ENCODE measurements at regions not wholly inside any gene's neighbourhood (a gene's known extent, or its start where the extent isn't known, plus 50 kb on each side); places are given as distances from the start of the nearest gene placed in this dataset.

DNA sequence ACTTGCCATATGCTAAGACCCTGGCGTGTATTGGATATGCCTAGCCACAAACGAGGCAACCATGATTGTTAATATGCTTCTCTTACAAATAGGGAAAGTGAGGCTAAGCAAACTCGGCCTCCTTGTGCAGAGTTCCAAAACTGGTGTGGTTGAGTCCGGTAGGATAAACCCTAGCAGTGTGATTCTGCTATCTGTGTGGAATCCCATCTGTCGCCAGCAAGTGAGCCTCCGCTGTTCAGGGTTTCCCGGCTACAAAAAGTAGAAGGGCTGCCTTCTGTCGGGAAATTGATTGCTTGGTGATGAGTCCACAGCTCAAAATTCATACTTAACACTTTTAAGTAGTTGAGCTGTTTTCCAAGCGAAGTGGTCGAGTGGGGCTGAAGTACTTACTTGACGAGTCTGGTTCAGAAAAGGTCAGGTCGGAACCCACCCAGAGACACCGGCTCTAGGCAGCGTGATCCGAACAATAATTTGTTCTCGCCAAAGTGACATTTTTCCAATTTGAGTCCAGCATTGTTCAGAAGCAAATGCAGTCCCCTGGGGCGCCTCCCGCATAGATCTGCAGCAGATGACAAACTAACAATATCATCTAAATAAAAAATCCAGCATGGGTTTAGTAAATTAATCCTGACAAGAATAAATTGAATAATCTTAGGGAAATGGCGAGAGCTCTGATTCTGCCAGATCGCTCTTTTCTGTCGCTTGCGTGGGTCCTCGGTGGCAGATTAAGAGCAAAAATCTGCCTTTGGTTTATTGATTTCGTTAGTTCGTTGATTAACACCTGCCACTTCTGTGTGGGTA, 686.7 kb upstream of the RBFOX1 start:
- DNase-seq, result peak in 1 of 2 experiments; percentile 12

DNA sequence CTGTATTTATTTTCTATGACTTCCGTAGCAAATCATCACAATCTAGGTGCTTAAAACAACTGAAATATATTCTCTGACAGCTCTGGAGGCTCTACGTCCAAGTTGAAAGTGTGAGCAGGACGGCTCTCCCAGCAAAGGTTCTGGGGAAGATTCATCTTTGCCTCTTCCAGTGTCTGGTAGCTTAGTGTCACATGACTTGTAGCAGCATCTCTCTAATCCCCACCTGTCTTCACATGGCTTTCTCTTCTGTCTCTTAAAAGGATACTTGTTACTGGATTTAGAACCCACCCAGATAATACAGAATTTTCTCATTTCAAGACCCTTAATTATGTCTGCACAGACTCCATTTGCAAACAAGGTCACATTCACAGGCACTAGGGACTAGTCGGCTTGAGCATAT, 687.7 kb upstream of the RBFOX1 start:
- no peak for DNase-seq

DNA sequence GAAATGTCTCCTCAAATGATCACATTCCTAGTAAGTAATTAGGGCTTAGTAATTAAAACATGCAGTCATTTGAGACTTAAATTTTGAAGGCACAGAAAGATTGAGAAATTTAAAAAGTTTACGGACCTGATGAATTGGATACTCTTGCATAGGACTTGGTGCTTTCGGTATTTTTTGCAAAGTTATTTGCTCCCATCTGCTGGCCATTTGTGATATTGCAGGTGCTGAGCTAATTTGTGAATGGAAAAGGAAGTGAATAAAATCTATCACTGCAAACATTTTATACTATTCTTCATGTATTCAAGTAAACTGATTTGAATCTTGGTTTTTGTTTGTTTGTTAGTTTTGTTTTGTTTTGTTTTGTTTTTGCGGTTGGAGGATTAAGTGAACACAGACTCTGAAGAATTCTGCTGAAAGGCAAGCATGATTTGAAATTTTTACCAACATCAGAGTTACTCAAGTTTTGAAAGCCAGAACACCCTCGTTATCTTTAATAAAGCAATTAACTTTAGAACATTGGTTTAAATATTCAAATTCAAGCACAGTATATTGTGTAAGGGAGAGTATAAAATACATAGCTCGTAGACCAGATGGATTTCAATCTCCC, 689.5 kb upstream of the RBFOX1 start:
- no peak for DNase-seq

DNA sequence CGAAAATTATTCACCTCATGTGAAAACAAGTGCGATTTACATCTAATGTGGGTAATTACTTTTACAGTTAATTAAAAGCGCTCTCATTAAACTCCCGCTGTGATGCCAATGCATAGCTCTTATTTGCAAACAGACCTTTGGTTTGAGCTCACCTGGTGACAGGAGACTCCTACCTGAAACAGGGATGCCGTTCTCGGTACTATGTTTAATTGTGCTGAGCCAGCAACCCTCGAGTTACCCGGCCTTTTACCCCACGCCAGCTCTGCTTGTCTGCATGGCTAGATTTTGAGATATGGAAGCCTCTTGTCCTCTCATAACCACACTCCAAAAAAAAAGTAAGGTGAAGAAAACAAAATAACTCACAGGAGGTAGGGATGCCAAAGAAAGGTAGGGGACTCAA, 690.4 kb upstream of the RBFOX1 start:
- DNase-seq, result no peak

DNA sequence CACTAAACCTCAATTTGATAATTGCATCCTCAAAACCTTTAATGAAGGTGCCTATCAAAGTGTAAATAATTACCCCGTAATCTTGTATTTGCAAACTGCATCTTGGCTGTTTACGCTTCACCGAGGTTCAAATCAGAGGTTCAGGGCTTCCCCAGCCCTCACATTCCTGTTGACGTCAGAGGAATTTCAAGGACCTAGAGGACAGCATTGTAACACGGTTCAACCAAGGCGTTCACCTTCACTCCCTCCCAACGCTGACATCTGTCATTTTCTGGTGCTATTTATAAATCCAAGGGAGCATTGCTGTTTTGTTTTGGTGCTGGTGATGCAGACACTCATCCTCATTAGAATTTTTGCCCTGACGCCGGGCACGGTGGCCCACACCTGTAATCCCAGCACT, 691.6 kb upstream of the RBFOX1 start:
- DNase-seq, result no peak

DNA sequence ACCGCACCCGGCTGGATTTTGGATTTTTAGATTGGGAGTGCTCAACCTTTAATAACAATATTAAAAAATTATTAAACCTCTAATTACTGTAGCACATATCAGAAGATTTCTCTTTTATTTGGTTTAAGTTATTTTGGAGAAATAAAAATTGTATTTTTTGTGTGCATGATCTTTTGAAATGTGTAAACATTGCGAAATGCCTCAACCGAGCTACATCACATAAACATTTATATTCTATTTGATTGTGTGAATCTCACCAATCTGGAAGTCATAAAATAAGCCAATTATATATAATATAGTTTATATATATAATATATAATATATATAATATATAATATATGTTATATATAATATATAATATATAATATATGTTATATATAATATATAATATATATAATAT, 696.2 kb upstream of the RBFOX1 start:
- no peak for DNase-seq

- no peak for DNase-seq
Observed at GRCh38 chr16:6634151-6634550, 698.5 kb upstream of the RBFOX1 start.

GRCh38 chr16:6633456-6633855, 699.2 kb upstream of the RBFOX1 start:
- no peak for DNase-seq

- no peak for DNase-seq
Observed at GRCh38 chr16:6629110-6629509, 703.5 kb upstream of the RBFOX1 start.

- DNase-seq, result no peak
Observed at GRCh38 chr16:6625606-6626005, 707.0 kb upstream of the RBFOX1 start.

GRCh38 chr16:6618874-6619273, 713.8 kb upstream of the RBFOX1 start:
- no peak for DNase-seq

GRCh38 chr16:6616746-6617145, 715.9 kb upstream of the RBFOX1 start:
- DNase-seq, result no peak

GRCh38 chr16:6615636-6616035, 717.0 kb upstream of the RBFOX1 start:
- no peak for DNase-seq

- DNase-seq, result no peak
Observed at GRCh38 chr16:6611535-6611934, 721.1 kb upstream of the RBFOX1 start.

- no peak for DNase-seq
Observed at GRCh38 chr16:6605490-6605889, 727.2 kb upstream of the RBFOX1 start.

DNA sequence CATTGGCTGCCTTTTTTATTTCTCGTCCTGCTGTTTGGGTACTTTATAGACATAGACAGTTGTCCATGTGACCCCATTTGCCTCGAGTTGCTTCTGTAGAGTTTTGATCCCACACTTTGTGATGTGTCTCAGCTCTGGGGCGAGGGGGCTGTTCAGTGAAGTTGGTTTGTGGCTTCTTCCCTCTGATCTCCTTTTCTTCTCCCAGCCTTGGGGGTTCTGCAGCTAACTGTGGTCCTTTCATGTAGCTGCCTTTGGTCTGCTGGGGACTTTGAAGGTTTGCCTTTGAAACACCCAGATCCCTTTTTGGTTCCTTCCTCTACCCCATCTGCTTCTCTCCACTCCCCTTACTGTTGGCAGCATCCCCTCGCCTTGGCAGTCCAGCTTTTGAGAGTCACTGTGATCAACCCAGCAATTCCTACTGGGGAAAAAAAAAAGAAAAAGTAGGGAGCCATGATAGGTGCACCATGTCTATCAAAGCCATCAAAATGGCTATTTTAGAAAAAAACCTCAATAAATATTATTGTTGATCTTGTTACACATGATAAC, 728.8 kb upstream of the RBFOX1 start:
- no peak for DNase-seq

- peak; percentile 85 to 97 for DNase-seq
Observed at GRCh38 chr16:6602405-6602804, 730.2 kb upstream of the RBFOX1 start.

DNA sequence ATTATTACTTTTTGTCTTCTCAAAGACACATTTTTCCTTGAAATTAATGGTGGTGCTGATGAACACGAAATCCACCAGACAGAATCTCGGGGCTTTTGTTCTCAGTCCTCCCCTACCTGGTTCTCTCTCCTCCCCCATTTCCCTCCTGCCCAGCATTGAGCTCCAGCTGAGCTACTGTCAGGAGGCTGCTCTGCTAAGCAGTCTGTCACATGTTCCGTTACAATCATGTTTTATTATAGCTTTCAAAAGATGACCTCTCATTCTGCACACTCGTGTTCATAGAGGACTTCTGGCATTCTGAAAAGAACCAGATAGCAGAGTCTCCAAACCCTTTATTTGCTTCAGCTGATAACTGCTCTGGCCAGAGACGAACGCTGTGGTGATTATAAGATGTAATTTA, 732.5 kb upstream of the RBFOX1 start:
- peak in 1 of 2 experiments; percentile 32 for DNase-seq

- no peak for DNase-seq
Observed at GRCh38 chr16:6593799-6594198, 738.8 kb upstream of the RBFOX1 start.

- no peak for DNase-seq
Observed at GRCh38 chr16:6576606-6577005, 756.0 kb upstream of the RBFOX1 start.

DNA sequence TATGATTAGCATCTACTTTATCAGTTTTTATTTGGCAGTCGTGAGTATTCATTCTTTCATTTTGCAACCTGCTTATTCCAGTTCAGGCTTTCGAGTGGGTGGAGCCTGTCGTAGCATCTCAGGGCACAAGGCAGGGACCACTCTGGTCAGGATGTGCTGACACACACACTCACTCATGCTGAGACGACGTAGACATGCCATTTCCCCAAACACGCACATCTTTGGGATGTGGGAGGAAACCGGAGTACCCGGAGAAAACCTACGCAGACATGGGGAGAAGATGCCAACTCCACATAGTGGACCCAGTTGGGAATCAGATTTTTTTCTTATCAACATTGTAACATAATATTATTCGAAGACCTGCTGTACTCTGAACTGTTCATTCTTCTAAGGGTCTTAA, 756.5 kb upstream of the RBFOX1 start:
- DNase-seq, result no peak

DNA sequence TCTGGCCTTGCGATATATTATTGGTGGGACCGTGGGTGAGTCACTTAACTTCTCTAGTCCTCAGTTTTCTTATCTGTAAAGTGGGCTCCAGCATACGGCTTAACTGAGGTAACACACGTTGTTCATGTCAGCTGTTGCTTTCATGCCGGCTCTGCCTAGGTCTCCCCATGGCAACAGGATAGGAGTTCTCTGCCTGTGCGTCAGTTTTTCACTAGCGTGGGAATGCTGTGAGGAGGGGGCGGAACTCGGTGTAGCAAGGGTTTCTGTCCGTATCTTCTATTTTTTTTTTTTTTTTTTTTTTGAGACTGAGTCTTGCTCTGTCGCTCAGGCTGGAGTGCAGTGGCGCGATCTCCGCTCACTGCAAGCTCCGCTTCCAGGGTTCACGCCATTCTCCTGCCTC, 758.5 kb upstream of the RBFOX1 start:
- no peak for DNase-seq

DNA sequence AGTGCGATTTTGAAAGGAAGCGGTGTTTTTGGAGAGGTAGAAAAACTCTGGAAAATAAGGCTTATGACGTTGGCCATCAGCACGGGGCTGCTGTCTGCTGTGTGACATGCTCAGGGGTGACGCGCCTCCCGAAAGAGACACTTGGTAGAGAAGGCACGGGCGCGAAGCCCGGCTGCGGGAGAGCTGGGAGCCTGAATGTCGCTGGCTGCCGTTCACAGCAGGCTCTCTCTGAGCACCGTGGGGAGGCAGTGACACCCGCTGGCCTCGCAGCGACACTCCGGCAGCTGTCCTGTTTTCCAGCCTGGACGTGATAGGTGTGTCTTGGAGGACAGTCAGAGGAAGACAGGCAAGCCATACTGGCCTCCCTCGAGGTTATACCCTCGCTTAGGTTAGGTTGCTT, 759.1 kb upstream of the RBFOX1 start:
- DNase-seq, result no peak

DNA sequence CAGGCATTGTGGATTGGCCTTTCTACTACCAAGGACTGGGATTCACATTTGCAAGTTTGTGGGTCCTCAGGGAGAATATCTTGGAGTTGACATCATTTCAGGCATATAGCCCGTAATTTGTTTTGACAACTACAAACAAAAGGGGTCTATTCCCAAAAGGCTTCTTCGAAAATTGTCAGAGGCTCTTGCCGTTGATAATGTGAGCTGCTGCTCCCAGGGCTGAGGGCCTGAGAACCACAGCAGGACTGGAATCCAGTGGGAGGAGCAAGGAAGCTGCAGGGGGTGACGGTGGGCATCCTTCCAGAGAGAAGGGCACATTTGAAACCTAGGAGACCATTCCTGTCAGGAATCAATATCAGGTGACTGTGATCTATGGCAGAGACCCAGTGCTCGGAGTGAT, 761.6 kb upstream of the RBFOX1 start:
- DNase-seq, result no peak

- peak in 1 of 2 experiments; percentile 22 for DNase-seq
Observed at GRCh38 chr16:6570530-6570929, 762.1 kb upstream of the RBFOX1 start.
